ENCODE measurements at regions not wholly inside any gene's neighbourhood (a gene's known extent, or its start where the extent isn't known, plus 50 kb on each side); places are given as distances from the start of the nearest gene placed in this dataset.
A peak's percentile ranks its signal among the peaks of the same experiment; 100 is the strongest.

DNA sequence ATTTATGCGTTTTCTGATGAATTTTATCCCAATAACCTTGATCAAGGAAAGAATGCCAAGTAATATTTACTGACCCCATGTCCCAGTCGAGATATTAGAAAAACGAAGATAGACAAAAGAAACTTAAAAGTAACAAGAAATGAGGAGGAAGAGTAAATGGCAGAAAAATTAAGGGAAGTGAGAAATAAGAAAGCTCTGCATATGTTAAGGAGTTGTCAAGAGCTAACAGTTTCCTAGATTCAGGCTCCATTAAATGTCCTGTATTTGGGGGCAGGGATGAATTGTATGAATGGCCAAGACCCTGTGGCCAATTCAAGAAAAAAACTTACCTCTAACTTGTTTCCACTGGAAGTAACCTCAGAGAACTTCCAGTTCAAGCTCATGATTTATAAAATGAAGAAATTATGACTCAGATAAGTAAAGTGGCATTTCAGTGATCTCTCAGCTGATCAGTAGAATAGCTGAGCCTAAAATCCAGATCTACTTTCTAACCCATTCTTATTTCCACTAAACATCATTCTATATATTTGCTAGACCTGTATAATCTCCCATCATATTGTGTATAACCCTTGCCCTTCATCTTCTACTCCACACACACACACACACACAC is 73.2 kb downstream of the ZC3H11B start:
- 19 to 85% (median 57%) methylated on average over 2 to 3 of the region's 3 CpGs; no CpG with 5 or more reads in 1 of the 10 experiments for WGBS, 10 experiments
- no peak for ATAC-seq (replicated peaks in 6 of 8)
- H3K27ac ChIP-seq, result no peak overlapping the region
- H3K4me3 ChIP-seq, result no peak overlapping the region
- in situ Hi-C loops (cut with MboI; ENCODE audit: low pct_unique_long_range_greater_than_20kb in 2 of 9, low sequenced_read_pairs in 9 of 9, unreplicated experiment in 9 of 9), result loop anchor here in 1 of 9 experiments (25.0 kb wide), 1 partner anchor 102 kb away; no protein-coding TSS in a partner anchor
- H3K4me1 ChIP-seq (replicated peaks in 1 of 2), result peaks cover 0 to 4% of the 10 kb centered on the region in 2 donors

DNA sequence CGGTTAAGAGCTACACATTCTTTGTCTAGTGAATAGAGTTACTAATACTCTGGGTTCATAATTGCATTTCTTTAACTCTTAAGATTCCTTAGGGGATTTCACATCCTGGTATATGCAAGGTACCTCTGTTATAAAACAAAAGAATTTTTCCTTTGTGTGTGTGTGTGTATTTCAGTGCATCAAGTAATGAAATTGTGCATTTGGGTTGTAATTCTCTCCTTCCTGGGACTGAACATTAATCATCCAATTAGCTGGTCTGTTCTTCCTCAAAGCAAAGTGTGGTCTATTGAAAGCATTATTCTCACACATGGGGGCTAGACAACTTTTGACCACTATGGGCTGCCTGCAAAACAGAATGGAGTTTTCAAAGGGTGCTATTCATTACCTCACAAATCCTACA is 74.0 kb downstream of the ZC3H11B start:
- ATAC-seq (replicated peaks in 6 of 8), result no peak
- WGBS, 10 experiments, result 60 to 100% (median 91%) methylated on average over 1 of the region's 1 CpG; no CpG with 5 or more reads in 2 of the 10 experiments
- Histone ChIP-seq H3K27ac (no peak overlapping the region), H3K4me1 (replicated peaks in 1 of 2) (peaks cover 0 to 4% of the 10 kb centered on the region in 2 donors), H3K4me3 (no peak overlapping the region)
- in situ Hi-C loops (cut with MboI; ENCODE audit: low pct_unique_long_range_greater_than_20kb in 2 of 9, low sequenced_read_pairs in 9 of 9, unreplicated experiment in 9 of 9), result loop anchor here in 1 of 9 experiments (25.0 kb wide), 1 partner anchor 102 kb away; no protein-coding TSS in a partner anchor

DNA sequence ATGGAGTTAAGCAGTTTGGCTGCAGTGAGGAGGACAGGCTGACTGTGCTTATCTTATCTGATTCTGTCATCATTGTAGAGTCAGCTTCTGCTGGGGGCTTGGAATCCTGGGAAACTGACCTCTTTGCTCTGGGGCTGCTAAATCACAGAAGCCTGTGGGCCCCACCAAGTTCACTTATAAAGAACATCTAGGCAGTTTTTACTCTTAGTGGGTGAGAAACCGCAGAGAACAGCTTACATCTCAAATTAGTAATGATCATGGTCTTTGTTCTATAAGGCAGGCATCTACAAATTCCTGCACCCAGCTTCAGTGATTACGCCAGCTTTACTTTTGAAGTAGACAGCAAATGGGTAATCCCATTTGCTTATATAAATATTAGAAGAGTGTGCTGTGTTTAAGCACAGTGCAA is 75.7 kb downstream of the ZC3H11B start:
- WGBS, 10 experiments, result 20 to 100% (median 88%) methylated on average over 1 to 2 of the region's 2 CpGs
- Histone ChIP-seq H3K4me3 (no peak overlapping the region), H3K27ac (no peak overlapping the region), H3K4me1 (replicated peaks in 1 of 2) (peaks cover 3 to 4% of the 10 kb centered on the region in 2 donors)
- peak in 1 of 8 experiments; percentile 36 for ATAC-seq (replicated peaks in 6 of 8)
- in situ Hi-C loops (cut with MboI; ENCODE audit: low pct_unique_long_range_greater_than_20kb in 2 of 9, low sequenced_read_pairs in 9 of 9, unreplicated experiment in 9 of 9), result loop anchor here in 1 of 9 experiments (25.0 kb wide), 1 partner anchor 100 kb away; no protein-coding TSS in a partner anchor

DNA sequence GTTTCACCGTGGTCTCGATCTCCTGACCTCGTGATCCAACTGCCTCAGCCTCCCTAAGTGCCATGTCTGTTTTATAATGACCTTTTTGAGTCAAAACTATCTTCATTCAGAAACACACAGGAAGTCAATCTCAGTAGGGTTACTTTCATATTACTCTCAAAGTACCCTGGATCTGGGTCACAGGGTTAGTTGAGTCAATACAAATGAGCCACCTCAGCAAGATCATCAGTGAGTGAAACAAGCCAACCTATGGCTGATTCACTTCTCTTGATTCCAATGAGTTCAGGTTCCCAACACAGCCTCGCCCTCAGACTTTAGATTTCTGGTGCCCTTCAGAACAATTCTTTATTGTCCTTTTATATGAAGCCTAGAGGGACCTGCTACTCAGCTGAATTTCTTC is 76.9 kb downstream of the ZC3H11B start:
- no peak overlapping the region for H3K27ac ChIP-seq
- no peak overlapping the region for H3K4me3 ChIP-seq
- H3K4me1 ChIP-seq (replicated peaks in 1 of 2), result peaks cover 3 to 4% of the 10 kb centered on the region in 2 donors
- WGBS, 10 experiments, result 60 to 100% (median 93%) methylated on average over 1 to 4 of the region's 4 CpGs; no CpG with 5 or more reads in 1 of the 10 experiments
- no peak for ATAC-seq (replicated peaks in 6 of 8)
- in situ Hi-C loops (cut with MboI; ENCODE audit: low pct_unique_long_range_greater_than_20kb in 2 of 9, low sequenced_read_pairs in 9 of 9, unreplicated experiment in 9 of 9), result loop anchor here in 1 of 9 experiments (25.0 kb wide), 1 partner anchor 99 kb away; no protein-coding TSS in a partner anchor

DNA sequence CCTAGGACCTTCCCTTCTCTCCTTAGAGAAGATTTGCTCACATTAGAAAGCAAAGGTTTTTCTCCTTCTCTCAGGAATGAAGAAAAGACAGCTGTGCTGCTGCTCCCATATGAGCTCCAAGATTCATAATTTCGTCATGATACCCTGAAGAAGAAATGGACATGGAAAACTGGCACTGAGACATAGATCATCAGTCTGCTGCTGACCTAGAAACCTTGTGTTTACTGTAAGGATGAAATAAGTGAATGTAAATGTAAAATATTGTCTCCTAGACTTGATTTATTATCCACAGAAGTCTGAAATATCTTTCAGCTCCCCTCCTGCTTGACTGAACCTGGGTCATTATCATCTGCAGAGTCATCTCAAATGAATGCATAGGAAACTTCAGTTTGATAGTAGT is 77.9 kb downstream of the ZC3H11B start:
- 0 to 100% (median 67%) methylated on average over 1 of the region's 1 CpG; no CpG with 5 or more reads in 1 of the 10 experiments for WGBS, 10 experiments

DNA sequence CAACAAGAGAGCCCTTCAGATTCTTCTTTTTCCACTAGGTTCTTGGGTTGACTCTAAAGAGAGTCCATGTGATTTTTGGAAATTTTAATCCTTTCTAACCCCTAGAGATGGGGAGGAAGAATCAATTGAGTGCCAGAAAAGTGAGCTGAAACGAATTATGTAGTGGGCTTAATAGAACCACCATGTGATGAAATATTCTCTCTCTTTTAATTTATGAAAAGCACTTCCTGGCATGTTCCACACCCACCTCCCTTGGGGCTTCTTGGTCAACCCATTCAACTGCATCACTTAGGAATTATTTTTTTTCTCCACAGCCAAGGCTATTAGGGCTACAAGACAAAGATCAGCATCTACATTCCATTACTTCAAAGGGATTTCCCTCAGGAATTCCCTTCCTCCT is 79.6 kb downstream of the ZC3H11B start:
- 0 to 80% (median 37%) methylated on average over 1 of the region's 1 CpG; no CpG with 5 or more reads in 2 of the 10 experiments for WGBS, 10 experiments
- Histone ChIP-seq H3K27ac (no peak overlapping the region), H3K4me3 (no peak overlapping the region), H3K4me1 (replicated peaks in 1 of 2) (peaks cover 2 to 3% of the 10 kb centered on the region in 2 donors)
- in situ Hi-C loops (cut with MboI; ENCODE audit: low pct_unique_long_range_greater_than_20kb in 2 of 9, low sequenced_read_pairs in 9 of 9, unreplicated experiment in 9 of 9), result loop anchor here in 1 of 9 experiments (25.0 kb wide), 1 partner anchor 96 kb away; no protein-coding TSS in a partner anchor
- ATAC-seq (replicated peaks in 6 of 8), result peak in 3 of 8 experiments; percentile 45 to 78 (median 72)

More for the DNA sequence above, 77.9 kb downstream of the ZC3H11B start:
- Histone ChIP-seq H3K4me3 (no peak overlapping the region), H3K4me1 (replicated peaks in 1 of 2) (peaks cover 3 to 4% of the 10 kb centered on the region in 2 donors), H3K27ac (no peak overlapping the region)
- in situ Hi-C loops (cut with MboI; ENCODE audit: low pct_unique_long_range_greater_than_20kb in 2 of 9, low sequenced_read_pairs in 9 of 9, unreplicated experiment in 9 of 9), result loop anchor here in 1 of 9 experiments (25.0 kb wide), 1 partner anchor 98 kb away; no protein-coding TSS in a partner anchor
- ATAC-seq (replicated peaks in 6 of 8), result peak in 3 of 8 experiments; percentile 35 to 43 (median 40)

DNA sequence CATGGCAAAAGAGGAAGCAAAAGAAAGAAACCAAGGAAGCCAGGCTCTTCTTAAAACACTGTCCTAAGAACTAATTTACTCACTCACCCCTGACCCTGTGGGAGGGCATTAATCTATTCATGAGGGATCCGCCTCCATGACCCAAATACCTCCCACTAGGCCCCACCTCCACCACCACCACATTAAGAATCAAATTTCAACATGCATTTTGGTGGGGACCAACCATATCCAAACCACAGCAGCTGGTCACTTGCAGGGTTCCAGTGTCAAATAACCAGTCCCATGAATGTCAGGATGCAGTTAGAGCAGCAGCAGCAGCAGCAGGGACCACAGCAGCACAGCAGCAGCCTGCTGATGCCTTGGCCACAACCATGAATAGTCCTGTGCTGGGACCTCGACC is 83.8 kb downstream of the ZC3H11B start:
- Histone ChIP-seq H3K4me3 (no peak overlapping the region), H3K4me1 (replicated peaks in 1 of 2) (peaks cover 0 to 3% of the 10 kb centered on the region in 2 donors), H3K27ac (no peak overlapping the region)
- 0 to 100% (median 94%) methylated on average over 1 of the region's 2 CpGs; no CpG with 5 or more reads in 2 of the 10 experiments for WGBS, 10 experiments
- ATAC-seq (replicated peaks in 6 of 8), result peak in 2 of 8 experiments; percentile 63 to 80
- in situ Hi-C loops (cut with MboI; ENCODE audit: low pct_unique_long_range_greater_than_20kb in 2 of 9, low sequenced_read_pairs in 9 of 9, unreplicated experiment in 9 of 9), result loop anchor here in 1 of 9 experiments (25.0 kb wide), 1 partner anchor 92 kb away; no protein-coding TSS in a partner anchor

DNA sequence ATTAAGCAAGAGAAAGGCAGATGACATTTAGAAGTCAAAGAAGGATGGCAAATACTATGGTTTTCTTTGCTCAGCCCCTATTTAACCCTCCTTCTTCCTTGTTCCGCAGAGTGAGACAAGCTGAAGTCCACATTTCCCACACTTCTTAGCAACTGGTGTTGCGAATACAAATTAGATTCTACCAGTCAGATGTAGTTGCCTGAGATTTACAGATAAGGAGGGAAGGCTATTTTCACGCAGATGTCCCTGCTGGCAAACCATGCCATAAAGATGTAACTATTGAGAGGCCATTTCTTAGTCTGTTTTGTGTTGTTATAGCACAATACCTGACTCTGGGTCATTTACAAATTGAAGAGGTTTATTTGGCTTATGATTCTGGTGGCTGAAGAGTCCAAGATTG is 84.3 kb downstream of the ZC3H11B start:
- in situ Hi-C loops (cut with MboI; ENCODE audit: low pct_unique_long_range_greater_than_20kb in 2 of 9, low sequenced_read_pairs in 9 of 9, unreplicated experiment in 9 of 9), result loop anchor here in 1 of 9 experiments (25.0 kb wide), 1 partner anchor 91 kb away; no protein-coding TSS in a partner anchor
- Histone ChIP-seq H3K27ac (no peak overlapping the region), H3K4me3 (no peak overlapping the region), H3K4me1 (replicated peaks in 1 of 2) (peaks cover 0 to 6% of the 10 kb centered on the region in 2 donors)
- no peak for ATAC-seq (replicated peaks in 6 of 8)
- WGBS, 10 experiments, result 67 to 100% (median 86%) methylated on average over 1 to 3 of the region's 3 CpGs; no CpG with 5 or more reads in 2 of the 10 experiments

DNA sequence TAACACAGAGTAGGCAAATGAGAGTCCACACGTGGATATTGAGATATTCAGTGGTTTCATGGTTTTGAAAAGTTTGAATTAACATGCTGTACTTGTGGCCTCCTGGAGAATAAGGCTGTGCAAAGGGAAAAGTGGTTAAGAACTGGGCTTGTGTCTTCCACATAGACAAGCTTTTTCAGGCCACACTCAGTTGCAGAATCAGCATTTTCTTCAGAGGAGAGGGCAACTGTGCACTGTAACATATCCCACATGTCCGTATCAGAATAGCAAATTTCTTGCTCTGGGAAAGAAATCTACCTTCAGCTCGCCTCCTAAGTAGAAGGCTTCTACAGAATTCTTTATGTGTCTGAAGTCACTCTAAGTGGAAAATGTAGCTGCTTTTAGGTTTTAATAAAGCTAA is 84.9 kb downstream of the ZC3H11B start:
- H3K27ac ChIP-seq, result no peak overlapping the region
- H3K4me1 ChIP-seq (replicated peaks in 1 of 2), result peaks cover 0 to 8% of the 10 kb centered on the region in 2 donors
- no peak for ATAC-seq (replicated peaks in 6 of 8)
- in situ Hi-C loops (cut with MboI; ENCODE audit: low pct_unique_long_range_greater_than_20kb in 2 of 9, low sequenced_read_pairs in 9 of 9, unreplicated experiment in 9 of 9), result loop anchor here in 1 of 9 experiments (25.0 kb wide), 1 partner anchor 91 kb away; no protein-coding TSS in a partner anchor
- no peak overlapping the region for H3K4me3 ChIP-seq
- WGBS, 10 experiments, result 50 to 95% (median 70%) methylated on average over 1 to 3 of the region's 3 CpGs; no CpG with 5 or more reads in 2 of the 10 experiments

DNA sequence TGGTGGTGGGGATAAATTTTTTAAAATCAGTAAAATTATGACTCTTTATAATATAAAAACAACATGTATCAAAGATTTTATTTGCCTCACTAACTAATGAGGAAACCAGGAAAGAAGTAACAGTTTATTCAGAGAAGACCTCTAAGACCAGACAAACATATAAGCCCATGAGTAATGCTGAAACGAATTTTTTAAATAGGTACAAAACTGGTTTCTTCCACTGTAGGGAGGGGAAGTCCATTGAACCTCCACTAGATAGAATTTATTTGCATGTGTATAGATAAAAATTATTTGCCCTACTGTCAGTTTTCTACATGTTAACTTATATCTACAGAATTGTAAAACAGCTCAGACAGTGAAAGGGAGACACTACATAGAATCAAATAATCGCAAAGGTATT is 86.8 kb downstream of the ZC3H11B start:
- in situ Hi-C loops (cut with MboI; ENCODE audit: low pct_unique_long_range_greater_than_20kb in 2 of 9, low sequenced_read_pairs in 9 of 9, unreplicated experiment in 9 of 9), result loop anchor here in 1 of 9 experiments (25.0 kb wide), 1 partner anchor 89 kb away; no protein-coding TSS in a partner anchor
- Histone ChIP-seq H3K4me1 (replicated peaks in 1 of 2) (peaks cover 0 to 9% of the 10 kb centered on the region in 2 donors), H3K4me3 (no peak overlapping the region), H3K27ac (no peak overlapping the region)
- no peak for ATAC-seq (replicated peaks in 6 of 8)
- 14 to 100% (median 83%) methylated on average over 1 to 2 of the region's 2 CpGs for WGBS, 10 experiments

DNA sequence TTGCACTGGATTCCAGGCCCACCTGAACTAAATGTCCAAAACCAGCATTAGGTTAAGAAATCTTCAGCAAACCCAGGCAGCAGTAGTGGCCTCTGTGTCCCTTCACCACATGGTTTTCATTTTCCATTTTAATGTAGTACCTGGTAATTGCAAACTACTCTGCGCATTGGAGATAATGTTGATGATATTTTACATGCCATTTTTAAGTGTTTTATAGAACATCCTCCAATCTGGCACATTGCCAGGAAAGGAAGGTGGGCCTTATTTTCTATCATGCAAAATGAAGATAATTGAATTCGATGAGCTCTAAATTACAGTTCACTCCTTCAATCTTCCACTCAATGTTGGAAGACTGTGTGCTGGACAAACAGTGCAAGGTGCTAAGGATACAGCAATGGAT is 89.5 kb downstream of the ZC3H11B start:
- Histone ChIP-seq H3K4me1 (replicated peaks in 1 of 2) (peaks cover 0 to 9% of the 10 kb centered on the region in 2 donors), H3K27ac (no peak overlapping the region), H3K4me3 (no peak overlapping the region)
- no peak for ATAC-seq (replicated peaks in 6 of 8)
- in situ Hi-C loops (cut with MboI; ENCODE audit: low pct_unique_long_range_greater_than_20kb in 2 of 9, low sequenced_read_pairs in 9 of 9, unreplicated experiment in 9 of 9), result no loop called here
- WGBS, 10 experiments, result 40 to 100% (median 92%) methylated on average over 1 to 2 of the region's 2 CpGs; no CpG with 5 or more reads in 1 of the 10 experiments

DNA sequence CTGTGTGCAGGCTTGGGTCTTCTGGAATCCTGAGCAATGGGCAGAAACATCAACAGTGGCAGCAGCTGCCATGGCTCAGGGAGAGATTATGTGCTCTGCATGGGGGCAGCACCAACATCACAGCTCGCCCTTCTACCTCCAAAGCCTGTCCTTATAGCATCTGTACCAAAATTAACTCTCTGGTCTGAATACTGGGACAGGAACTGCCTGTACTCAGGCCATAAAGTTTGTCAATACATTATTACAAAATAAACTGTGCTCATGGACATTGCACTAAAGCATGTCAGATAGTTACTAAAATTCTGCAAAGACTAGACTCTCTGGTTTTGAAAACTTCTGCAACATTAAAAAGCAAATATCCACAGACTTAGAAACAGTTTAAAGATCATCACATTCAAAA is 91.6 kb downstream of the ZC3H11B start:
- H3K4me1 ChIP-seq (replicated peaks in 1 of 2), result peaks cover 0 to 9% of the 10 kb centered on the region in 2 donors
- WGBS, 10 experiments, result 50 to 100% (median 80%) methylated on average over 1 of the region's 1 CpG; no CpG with 5 or more reads in 5 of the 10 experiments
- no peak overlapping the region for H3K4me3 ChIP-seq
- H3K27ac ChIP-seq, result no peak overlapping the region
- in situ Hi-C loops (cut with MboI; ENCODE audit: low pct_unique_long_range_greater_than_20kb in 2 of 9, low sequenced_read_pairs in 9 of 9, unreplicated experiment in 9 of 9), result no loop called here
- ATAC-seq (replicated peaks in 6 of 8), result no peak

DNA sequence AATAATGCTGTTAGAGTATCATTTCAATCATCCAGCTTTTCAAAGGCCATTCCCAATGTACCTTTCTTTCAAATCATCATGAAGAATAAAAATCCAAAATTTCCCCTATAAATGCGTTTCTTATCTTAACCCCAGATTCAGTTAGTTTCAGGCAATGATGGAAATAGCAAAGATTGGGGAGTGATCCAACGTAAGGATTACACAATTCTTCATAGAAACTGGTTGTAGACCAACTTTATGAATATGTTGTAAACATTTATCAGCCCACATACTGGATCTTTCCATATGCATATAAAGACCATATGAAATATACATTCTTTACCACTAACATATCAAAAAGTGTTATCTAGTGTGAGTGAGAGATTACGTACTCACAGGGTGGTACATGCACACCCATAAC is 92.7 kb downstream of the ZC3H11B start:
- in situ Hi-C loops (cut with MboI; ENCODE audit: low pct_unique_long_range_greater_than_20kb in 2 of 9, low sequenced_read_pairs in 9 of 9, unreplicated experiment in 9 of 9), result no loop called here
- WGBS, 10 experiments, result 55 to 100% (median 91%) methylated on average over 1 to 3 of the region's 3 CpGs

More for the DNA sequence above, 92.7 kb downstream of the ZC3H11B start:
- H3K4me3 ChIP-seq, result no peak overlapping the region
- no peak overlapping the region for H3K27ac ChIP-seq
- peaks cover 0 to 9% of the 10 kb centered on the region in 2 donors for H3K4me1 ChIP-seq (replicated peaks in 1 of 2)
- ATAC-seq (replicated peaks in 6 of 8), result no peak

All from motor neuron (in vitro differentiated cells).